Stimulated activated CD4-positive, alpha-beta T cell treated with anti-CD3 and anti-CD28 coated beads, TNF-alpha, amount 100 ng/mL, for 24 hours (primary cell): ENCODE measurements at regions not wholly inside any gene's neighbourhood (a gene's known extent, or its start where the extent isn't known, plus 50 kb on each side); places are given as distances from the start of the nearest gene placed in this dataset.
"Not testable (repeated sequence)": the region's sequence is repeated elsewhere in the genome, so short reads cannot be mapped to it uniquely, and the experiment has no call there.

ENCODE experiments used
- DNase-seq, 3 experiments: peaks; one replicate each; pipeline ENCODE4 v3.0.0-alpha.2; 2020; ENCODE audit warnings: low read depth in 3 of 3

DNA sequence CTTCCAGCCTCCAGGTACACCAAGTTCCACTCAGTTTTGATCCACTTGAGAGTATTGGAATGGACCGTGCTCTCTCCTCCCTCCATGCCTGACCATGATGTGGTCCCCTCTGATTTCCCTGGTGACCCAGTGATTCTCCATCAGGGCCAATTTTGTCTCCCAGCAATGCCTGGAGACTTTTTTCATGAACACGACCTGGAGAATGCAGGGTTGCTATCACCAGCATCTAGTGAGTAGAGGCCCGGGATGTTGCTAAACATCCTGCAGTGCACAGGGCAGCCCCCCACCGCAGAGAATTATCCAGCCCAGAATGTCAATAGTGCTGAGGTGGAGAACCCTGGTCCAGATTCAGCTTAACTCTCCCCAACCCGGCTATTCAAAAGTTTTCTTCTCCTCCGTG, 134.0 kb upstream of the RREB1 start:
- DNase-seq = no peak

DNA sequence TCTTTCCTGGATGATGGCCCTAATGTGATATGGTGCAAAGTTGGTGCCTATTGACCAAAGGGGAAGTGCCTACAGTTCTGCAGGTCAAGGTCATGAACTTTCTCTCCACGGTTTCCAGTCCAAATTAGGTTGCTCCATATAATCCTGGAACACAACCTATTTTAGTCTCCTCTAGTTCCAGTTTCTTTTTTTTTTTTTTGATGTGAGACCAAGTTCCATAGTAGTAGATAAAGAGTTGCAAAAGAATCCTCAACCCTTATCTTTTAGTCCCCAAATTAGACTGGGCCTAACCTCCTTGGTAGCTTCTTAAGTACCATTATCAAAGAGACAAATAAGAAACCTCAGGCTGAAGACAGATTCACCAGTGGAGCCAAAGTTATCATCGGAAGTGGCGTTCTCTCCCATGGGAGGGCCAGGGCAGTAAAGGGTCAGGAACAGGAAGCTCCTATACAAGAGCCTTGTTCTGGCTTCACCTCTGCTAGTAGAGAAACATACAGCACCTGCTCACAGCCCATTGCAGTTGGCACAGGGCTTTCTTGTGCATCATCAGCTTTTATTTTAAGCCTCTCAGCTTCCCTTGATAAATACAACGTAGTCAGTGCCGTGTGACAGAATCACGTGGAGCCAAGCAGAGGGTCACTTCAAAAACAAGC, 132.2 kb upstream of the RREB1 start:
- DNase-seq = no peak

DNA sequence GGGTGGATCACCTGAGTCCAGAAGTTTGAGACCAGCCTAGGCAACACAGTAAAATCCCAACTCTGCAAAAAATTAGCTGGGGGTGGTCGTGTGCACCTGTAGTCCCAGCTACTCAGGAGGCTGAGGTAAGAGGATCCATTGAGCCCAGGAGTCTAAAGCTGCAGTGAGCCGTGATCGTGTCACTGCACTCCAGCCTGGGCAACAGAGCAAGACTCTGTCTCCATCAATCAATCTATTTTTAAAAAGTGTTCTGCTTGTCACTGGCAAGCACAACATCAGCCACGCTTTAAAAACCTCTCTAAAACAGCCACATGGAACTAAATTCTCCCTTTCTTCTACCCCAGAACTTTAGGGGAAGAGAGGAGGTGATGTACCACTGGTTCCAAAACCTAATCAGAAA, 131.6 kb upstream of the RREB1 start:
- DNase-seq = no peak

DNA sequence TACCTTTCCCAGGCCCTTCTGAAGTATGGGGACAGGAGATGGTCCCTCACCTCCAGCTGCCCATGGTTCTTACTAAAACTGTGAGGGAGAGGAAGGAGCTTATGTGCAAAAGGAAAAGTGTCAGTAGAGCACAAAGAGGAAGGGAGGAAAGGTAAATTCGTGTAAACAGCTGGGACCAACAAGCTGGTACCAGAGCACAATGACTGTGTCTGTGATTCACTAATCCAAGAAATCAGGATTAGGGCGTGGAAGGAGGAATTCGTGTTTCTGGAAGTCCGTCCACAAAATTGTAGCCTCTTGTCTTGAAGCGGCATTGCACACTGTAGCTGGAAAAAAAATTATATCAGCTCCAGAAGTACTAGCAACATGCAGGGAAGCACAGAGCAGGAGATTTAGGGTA, 129.0 kb upstream of the RREB1 start:
- DNase-seq = no peak

DNA sequence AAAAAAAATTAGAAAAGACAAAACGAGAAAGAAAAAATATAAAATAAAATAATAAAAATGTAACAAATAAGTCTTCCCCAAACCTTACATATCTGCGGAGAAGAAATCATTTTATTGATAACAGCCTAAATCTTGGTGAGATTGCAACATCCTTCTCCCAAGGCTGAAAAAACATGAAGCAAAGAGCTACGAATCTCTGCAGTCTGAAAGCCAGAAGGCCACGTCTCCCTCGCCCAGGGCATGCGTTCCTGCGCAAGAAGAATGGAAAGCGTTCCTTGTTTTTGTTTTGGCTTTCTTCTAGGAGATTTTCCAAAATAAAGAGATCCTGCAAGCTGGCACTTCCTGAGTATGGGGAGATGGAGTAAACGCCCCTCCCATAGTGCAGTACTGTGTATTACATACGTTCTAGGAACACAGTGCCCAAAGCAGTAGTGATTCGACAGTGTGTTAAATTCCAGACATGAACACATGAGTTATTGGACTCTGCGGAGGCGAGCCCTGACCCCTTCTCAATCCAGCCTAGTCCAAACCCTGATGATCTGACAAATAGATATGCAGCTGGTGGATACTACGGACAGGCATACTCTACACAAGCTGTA, 126.7 kb upstream of the RREB1 start:
- no peak for DNase-seq

DNA sequence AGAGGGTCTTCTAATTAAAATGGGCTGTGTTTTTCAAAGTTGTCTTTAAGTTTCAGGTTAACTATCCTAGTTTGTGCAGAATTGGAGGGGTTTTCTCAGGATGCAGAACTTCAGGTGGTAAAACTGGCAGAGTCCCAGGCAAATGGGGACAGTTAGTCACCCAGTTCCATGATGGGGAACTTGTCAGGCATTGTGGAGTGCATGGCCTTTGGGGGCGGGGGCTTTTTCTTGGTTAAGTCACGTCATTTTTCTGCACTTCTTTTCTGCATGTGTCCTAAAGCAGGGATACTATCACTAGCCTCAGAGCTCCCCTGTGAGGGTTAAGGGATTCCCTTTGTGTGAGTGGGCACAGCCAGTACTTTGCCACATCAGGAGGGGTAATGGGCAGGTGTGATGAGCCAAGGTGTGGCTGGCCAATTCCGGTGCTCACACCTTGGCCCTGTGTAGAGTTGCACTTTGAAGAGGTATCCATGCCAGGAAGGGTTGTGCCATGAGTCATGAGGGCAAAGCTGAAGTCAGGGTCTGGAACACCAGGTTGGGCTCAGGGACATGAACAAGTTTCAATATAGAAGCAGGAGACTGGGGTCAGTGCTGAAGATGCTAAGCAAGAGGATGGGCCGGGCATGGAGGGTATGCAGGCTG, 126.0 kb upstream of the RREB1 start:
- DNase-seq = peak in 1 of 3 experiments; percentile 7

DNA sequence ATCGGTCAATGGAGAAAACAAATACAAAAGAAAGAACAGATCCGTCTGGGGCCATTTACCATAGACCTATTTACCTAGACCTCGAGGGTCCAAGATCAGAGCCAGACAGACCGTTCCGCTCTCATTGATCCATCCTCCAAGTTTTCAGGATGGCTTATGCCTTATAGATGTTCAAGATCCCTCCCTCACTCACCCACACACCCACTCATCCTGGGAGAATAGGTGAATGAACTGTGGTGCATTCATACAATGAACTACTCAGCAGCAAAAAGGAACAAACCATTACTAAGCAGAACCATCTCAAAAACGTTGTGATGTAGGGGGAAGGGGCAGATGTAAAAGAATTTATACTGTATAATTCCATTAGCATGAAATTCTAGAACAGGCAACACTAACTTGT, 125.1 kb upstream of the RREB1 start:
- DNase-seq = no peak

DNA sequence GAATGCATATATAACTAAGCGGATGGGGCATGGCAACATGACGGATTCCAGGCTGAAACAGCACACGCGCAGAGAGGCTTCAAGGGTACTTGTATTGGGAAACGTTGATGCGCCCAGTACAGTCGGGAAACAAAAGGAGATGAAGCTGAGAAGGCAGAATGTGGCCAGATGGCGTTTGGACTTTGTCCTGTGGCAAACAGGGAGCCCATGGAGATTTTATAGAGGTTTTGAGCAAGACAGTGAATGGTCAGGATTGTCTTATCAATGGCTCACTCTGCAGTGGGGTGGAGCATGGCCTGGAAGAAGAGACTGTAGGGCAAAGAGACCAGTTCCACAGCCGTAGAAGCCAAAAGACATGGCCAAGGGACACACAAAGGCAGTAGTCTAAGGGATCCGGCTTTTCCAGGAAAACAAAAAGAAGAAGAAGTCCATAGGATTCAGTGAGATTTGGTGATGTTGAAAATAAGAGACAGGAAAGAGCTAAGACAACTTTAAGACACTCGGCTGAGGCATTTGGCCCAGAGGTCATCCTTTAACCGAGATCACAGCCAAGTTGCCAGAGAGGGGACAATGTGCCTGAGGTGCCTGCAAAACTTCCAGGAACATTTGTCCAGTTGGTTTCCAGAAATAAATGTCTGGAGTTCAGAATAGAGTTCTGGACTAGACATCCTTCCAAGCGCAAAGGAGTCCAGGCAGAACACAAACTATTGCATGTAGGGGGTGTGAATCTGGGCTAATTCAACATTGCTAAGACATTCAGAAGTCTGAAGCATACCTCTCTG, 123.0 kb upstream of the RREB1 start:
- no peak for DNase-seq

DNA sequence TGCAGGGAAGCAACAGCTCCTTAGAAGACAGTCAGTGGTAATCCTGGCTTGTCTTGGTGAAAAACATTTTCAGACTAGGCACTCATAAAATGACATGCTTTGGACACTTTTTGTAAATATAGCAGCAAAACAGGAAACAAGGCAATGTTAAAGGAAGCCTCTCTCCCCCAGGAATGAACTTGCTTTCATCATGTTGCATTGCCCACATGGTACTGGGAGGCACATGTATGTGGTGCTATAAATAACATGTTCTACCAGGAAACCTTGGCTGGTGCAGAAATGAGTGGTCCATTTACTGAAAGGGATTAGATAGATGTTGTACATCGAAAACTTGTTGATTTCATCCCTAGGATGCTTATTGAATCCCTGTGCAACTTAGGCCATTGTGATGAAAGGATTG, 121.4 kb upstream of the RREB1 start:
- DNase-seq = no peak

DNA sequence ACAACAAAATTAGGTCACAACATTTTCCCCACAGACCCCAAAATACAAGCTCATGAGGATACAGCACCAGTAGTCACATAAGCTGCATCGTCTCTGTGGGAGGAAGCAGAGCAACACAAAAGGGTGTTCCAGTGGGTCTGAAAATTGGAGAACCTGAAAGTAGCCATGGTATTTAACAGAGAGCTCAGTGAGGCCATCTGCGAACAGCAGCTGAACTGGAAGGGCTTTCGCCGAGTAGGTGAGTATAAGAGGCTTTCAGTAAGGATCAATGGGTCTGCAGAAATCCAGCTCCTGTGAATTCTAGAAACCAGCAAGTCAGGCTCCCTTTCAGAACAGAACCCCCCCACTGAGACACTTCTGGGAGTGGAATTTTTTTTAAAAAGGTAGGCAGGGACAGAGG, 120.0 kb upstream of the RREB1 start:
- DNase-seq = no peak

DNA sequence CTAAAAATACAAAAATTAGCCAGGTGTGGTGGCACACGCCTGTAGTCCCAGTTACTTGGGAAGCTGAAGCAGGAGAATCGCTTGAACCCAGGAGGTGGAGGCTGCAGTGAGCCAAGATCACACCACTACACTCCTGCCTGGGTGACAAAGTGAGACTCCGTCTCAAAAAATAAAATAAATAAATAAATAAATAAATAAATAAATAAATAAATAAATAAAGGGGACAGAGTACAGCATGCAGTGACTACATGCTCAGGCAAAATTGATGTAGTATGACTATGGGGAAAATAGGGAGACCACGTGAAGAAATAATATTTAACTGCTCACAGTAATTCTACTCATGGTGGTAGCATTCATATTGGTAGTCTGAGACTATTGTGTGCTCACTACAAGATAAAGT, 117.7 kb upstream of the RREB1 start:
- DNase-seq = not testable (repeated sequence)

DNA sequence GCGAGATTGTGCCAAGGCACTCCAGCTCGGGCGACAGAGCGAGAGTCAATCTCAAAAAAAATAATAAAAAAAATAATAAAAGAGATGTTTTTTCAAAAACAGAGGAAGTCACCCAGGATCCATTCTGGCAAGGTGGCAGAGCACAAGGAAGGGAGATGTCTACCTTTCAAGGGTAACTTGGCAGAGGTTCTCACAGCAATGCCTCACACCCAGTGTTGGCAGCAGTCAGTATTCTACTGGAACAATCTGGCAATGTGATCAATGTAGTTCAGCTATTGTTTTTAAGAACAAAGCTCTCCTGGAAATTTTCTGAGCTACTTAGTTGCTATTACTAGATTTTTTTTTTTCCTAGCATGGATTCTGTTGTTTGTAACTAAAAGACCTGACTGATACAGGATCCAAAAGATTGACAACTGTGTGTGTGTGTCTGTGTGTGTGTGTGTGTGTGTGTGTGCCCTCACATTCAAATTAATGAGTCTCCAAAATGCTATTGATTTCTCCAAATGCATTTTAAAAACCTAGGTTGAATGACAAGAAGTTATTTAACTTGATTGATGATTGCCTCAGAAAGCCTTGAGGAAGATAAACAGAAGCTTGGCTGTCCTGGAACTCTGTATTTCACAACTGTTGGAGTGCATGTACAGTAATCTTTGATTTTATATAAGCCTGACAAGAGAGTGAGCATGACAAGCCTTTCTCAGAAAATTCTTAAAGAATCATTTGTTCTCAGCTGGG, 114.1 kb upstream of the RREB1 start:
- no peak for DNase-seq

DNA sequence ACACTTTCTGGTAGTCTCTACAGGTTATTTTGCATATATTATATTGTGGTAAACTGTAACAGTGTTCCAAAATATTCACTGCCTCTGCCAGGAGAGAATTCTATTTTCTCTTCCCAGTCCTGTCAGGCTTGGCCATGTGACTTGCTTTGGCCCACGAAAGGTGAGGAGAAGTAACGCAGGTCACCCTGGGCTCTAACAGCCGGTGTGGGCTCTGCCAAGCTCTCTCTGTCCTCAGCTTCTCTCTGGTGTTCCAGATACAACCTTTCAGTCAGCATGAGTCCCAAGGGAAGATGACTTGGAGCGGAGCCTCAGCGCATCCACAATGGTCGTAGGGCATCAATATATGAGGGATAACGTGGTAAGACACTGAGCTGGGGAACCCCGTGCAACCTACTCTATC, 113.0 kb upstream of the RREB1 start:
- DNase-seq = no peak

DNA sequence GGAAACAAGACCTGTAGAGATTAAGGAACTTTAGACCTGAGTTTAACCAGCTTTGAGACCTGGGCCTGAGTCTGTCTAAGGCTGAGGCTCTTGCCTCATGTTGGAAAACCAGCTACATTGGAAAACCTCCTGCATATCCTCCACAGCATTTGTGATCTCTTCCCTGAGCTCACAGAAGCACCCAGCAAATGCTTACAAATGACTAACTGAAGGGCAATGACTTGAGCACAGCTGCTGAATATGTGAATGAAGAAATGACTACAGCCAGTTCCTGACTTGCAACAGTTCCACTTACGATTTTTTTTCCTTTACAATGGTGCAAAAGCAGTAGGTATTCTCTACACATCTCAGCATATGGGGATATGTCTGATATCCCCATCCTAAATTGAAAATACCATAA, 112.4 kb upstream of the RREB1 start:
- no peak for DNase-seq

DNA sequence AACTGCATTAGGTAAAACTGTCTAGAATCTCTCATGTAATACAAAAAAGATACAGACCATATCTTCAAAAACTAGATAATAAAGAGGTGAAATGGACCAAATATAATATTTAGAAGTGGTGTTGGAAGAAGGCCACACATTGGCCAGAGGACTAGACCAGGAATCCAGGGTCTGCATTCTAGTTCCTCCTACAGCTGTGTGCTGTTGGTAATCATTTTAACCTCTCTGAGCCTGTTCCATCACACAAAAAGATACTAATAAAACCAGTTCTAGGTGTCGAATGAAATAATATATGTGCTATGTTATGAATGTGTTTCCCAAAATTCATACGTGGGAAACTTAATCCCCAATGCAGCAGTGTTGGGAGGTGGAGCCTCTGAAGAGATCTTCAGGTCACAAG, 111.6 kb upstream of the RREB1 start:
- DNase-seq = no peak

DNA sequence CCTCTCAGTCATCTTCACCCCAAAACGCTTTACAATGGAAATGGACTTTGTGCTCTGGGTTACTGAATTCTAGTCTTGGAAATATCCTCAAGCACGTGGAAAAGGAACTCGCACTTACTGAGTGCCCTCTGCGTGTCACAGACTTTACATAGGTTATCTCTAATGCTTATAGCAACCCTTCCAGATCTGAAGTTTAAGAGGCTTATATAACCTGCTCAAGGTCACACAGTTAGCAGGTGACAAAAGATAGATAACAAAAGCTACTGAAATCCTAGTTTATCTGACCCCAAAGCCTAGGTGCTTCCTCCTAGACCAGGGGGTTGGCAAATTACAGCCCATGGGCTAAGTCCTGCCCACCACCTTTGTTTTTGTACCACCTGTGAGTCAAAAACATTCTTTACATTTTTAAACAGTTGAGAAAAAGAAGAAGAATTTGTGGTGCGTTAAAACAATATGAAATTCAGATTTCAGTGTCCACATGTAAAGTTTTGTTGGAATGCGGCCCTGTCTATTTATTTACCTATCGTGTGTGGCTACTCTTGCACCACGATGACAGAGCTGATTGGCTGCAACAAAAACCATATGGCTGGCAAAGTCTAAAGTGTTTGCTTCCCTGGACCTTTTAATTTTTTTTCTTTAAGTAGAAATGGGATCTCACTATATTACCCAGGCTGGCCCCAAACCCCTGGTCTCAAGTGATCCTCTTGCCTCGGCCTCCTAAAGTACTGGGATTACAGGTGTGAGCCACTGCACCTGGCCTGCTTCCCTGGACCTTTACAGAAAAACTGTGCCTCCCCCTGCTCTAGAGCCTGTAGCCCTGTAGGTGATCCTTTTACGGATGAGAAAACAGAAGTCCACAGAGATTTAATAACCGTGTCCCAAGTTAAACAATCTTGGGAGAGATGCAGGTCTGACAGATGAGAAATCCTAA, 110.2 kb upstream of the RREB1 start:
- no peak for DNase-seq

DNA sequence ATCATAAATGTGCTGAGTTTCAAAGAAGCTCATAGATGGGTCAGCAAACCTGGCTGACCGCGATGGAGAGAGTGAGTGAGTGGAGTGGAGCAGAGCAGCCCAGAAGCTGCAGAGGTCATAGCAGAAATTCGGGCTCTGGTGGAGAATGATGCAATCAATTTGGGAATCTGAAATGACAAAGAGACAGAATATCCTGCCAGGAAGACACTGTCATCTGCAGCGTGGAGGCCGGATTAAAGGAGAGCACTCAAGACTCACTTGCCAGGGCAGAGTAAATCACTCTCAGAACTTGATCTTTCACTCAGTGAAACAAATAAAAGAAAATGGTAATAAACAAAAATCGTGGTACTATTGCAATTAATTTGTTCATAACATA, 109.6 kb upstream of the RREB1 start:
- no peak for DNase-seq

DNA sequence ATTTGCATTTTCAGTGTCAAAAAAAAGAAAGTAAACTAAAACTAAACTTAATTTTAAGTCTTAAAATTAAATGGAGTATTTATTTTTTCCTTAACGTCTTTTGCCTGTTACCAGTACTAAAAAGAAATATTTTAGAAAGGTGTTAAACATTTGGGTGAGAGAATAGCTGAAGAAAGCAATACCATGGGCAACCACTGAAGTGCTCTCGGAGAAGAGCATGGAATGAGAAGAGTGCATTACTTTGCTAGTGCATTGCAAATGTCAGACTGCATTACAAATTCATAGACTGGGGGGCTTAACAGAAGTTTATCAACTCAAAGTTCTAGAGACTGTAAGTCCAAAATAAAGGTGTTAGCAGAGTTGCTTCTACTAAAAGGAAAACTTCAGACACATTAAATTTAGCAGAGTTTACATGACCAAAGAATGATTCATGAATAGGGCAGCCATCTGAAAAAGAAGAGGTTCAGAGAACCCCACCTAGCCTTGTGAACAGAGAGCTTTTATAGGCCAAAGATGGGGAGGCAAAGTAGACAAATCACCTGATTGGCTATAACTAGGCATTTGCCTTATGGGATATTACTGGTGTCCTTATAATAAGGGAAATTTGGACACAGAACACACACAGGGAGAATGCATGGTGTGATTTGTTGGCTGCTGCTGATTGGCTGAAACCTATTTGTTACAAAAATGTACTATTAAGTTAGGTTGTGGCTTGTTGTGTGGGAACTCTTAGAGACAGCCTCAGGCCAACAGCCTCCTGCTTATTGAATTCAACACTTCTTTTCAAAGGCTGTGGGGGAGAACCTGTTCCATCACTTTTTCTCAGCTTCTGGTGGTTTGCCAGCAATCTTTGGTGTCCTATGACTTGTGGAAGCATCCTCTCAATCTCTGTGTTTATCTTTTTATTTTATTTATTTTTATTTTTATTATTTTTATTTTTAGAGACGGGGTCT, 106.7 kb upstream of the RREB1 start:
- no peak for DNase-seq

DNA sequence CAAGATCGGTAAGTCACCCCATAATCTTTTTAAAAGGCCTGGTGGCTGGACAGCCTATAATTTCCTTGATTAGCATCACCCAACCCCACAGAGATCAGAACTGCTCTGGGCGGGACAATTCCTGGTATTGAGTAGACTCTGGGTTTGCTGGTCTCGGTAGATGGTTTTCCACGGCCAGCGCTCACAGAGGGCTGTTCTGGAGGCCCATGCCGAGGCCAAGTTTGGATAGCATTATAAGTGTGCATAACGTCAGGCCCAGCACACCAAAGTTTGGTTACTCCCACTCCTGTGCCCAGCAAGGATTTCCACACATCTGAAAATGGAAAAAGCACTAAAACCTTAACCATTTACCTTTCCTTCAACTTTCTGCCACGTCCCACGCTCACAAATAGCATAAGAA, 104.7 kb upstream of the RREB1 start:
- DNase-seq = no peak
